Central memory CD8-positive, alpha-beta T cell (primary cell): ENCODE measurements at regions not wholly inside any gene's neighbourhood (a gene's known extent, or its start where the extent isn't known, plus 50 kb on each side); places are given as distances from the start of the nearest gene placed in this dataset.
"Not testable (repeated sequence)": the region's sequence is repeated elsewhere in the genome, so short reads cannot be mapped to it uniquely, and the experiment has no call there.

ENCODE experiments used
- ATAC-seq: fragments of 150-1000 bp; cut with Tn5 transposase; replicated peaks from 2 replicates; pipeline ENCODE4 v1.10.0; 2022; ENCODE audit warnings: mild to moderate bottlenecking, moderate FRiP score, moderate number of reproducible peaks; ENCODE audit not compliant: poor library complexity, severe bottlenecking; ENCODE audit errors: extremely low read depth
- DNase-seq, 2 donors: peaks; one replicate each; pipeline ENCODE4 v3.0.0; 2021; ENCODE audit warnings: low spot score in 2 of 2
- H3K27ac Mint-ChIP-seq: one replicate; pipeline ENCODE4 v1.8.0; 2022; ENCODE audit warnings: low read depth, mild to moderate bottlenecking, moderate library complexity, mixed read lengths
- H3K27me3 Mint-ChIP-seq: one replicate; pipeline ENCODE4 v1.8.0; 2022; ENCODE audit warnings: mixed read lengths
- H3K36me3 Mint-ChIP-seq: one replicate; pipeline ENCODE4 v1.8.0; 2022; ENCODE audit warnings: mild to moderate bottlenecking, moderate library complexity, mixed read lengths; ENCODE audit not compliant: insufficient read depth
- H3K4me1 Mint-ChIP-seq: one replicate; pipeline ENCODE4 v1.8.0; 2022; ENCODE audit warnings: mixed read lengths
- H3K4me3 Mint-ChIP-seq: one replicate; pipeline ENCODE4 v1.8.0; 2022; ENCODE audit warnings: mild to moderate bottlenecking, moderate library complexity, mixed read lengths
- H3K9me3 Mint-ChIP-seq: one replicate; pipeline ENCODE4 v1.8.0; 2022; ENCODE audit warnings: mixed read lengths

- Mint-ChIP-seq H3K27ac (no peak overlapping the region), H3K36me3 (no peaks in the 10 kb centered on the region), H3K27me3 (no peaks in the 10 kb centered on the region), H3K9me3 (peaks cover 23% of the 10 kb centered on the region), H3K4me3 (peak overlapping the region; percentile 33), H3K4me1 (no peaks in the 10 kb centered on the region)
- ATAC-seq: no peak
- no peak for DNase-seq
Measured at GRCh38 chr4:187504974-187505797, 490.4 kb upstream of the ZFP42 start.

GRCh38 chr4:187505798-187506141 is 489.8 kb upstream of the ZFP42 start:
- H3K36me3 Mint-ChIP-seq, H3K4me1 Mint-ChIP-seq, ATAC-seq, H3K27me3 Mint-ChIP-seq, DNase-seq, H3K4me3 Mint-ChIP-seq, H3K27ac Mint-ChIP-seq: not testable (repeated sequence)
- H3K9me3 Mint-ChIP-seq: peaks cover 23% of the 10 kb centered on the region

GRCh38 chr4:187516224-187516623 is 479.3 kb upstream of the ZFP42 start:
- DNase-seq (no peak), ATAC-seq (no peak)
- Mint-ChIP-seq H3K9me3 (peaks cover 5% of the 10 kb centered on the region), H3K4me1 (no peaks in the 10 kb centered on the region), H3K36me3 (no peaks in the 10 kb centered on the region), H3K27ac (no peak overlapping the region), H3K4me3 (no peak overlapping the region), H3K27me3 (no peaks in the 10 kb centered on the region)

GRCh38 chr4:187541666-187542065 is 453.9 kb upstream of the ZFP42 start:
- Mint-ChIP-seq H3K27ac (no peak overlapping the region), H3K36me3 (no peaks in the 10 kb centered on the region), H3K4me1 (no peaks in the 10 kb centered on the region), H3K4me3 (no peak overlapping the region), H3K27me3 (no peaks in the 10 kb centered on the region), H3K9me3 (peaks cover 46% of the 10 kb centered on the region)
- no peak for ATAC-seq
- DNase-seq: no peak

- no peak overlapping the region for H3K27ac Mint-ChIP-seq
- no peaks in the 10 kb centered on the region for H3K27me3 Mint-ChIP-seq
- H3K36me3 Mint-ChIP-seq: no peaks in the 10 kb centered on the region
- ATAC-seq: no peak
- H3K4me1 Mint-ChIP-seq: no peaks in the 10 kb centered on the region
- no peak overlapping the region for H3K4me3 Mint-ChIP-seq
- DNase-seq: no peak
- peaks cover 46% of the 10 kb centered on the region for H3K9me3 Mint-ChIP-seq
Measured at GRCh38 chr4:187544461-187545053, 451.0 kb upstream of the ZFP42 start.

- ATAC-seq: no peak
- Mint-ChIP-seq H3K36me3 (no peaks in the 10 kb centered on the region), H3K4me1 (no peaks in the 10 kb centered on the region), H3K4me3 (no peak overlapping the region), H3K9me3 (peaks cover 33% of the 10 kb centered on the region), H3K27ac (no peak overlapping the region), H3K27me3 (no peaks in the 10 kb centered on the region)
- DNase-seq: no peak
Measured at GRCh38 chr4:187547316-187547715, 448.3 kb upstream of the ZFP42 start.

GRCh38 chr4:187550256-187550950 is 445.2 kb upstream of the ZFP42 start:
- H3K36me3 Mint-ChIP-seq: no peaks in the 10 kb centered on the region
- no peak for ATAC-seq
- no peak for DNase-seq
- no peak overlapping the region for H3K27ac Mint-ChIP-seq
- H3K9me3 Mint-ChIP-seq: peaks cover 16% of the 10 kb centered on the region
- no peak overlapping the region for H3K4me3 Mint-ChIP-seq
- H3K4me1 Mint-ChIP-seq: no peaks in the 10 kb centered on the region
- no peaks in the 10 kb centered on the region for H3K27me3 Mint-ChIP-seq

- Mint-ChIP-seq H3K9me3 (peaks cover 5% of the 10 kb centered on the region), H3K27me3 (no peaks in the 10 kb centered on the region), H3K36me3 (no peaks in the 10 kb centered on the region), H3K4me1 (no peaks in the 10 kb centered on the region), H3K27ac (no peak overlapping the region), H3K4me3 (no peak overlapping the region)
- no peak for ATAC-seq
- DNase-seq: no peak
Measured at GRCh38 chr4:187552781-187553180, 442.8 kb upstream of the ZFP42 start.

- Mint-ChIP-seq H3K9me3 (peaks cover 15% of the 10 kb centered on the region), H3K27ac (no peak overlapping the region), H3K27me3 (no peaks in the 10 kb centered on the region), H3K4me3 (no peak overlapping the region), H3K4me1 (no peaks in the 10 kb centered on the region), H3K36me3 (no peaks in the 10 kb centered on the region)
- ATAC-seq (no peak), DNase-seq (no peak)
Measured at GRCh38 chr4:187555174-187555573, 440.4 kb upstream of the ZFP42 start.

GRCh38 chr4:187558391-187558790 is 437.2 kb upstream of the ZFP42 start:
- Mint-ChIP-seq H3K27me3 (no peaks in the 10 kb centered on the region), H3K36me3 (no peaks in the 10 kb centered on the region), H3K27ac (no peak overlapping the region), H3K4me3 (no peak overlapping the region), H3K4me1 (no peaks in the 10 kb centered on the region), H3K9me3 (peaks cover 15% of the 10 kb centered on the region)
- DNase-seq (no peak), ATAC-seq (no peak)

- ATAC-seq (no peak), DNase-seq (no peak)
- Mint-ChIP-seq H3K4me1 (no peaks in the 10 kb centered on the region), H3K9me3 (peaks cover 20% of the 10 kb centered on the region), H3K36me3 (peaks cover 1% of the 10 kb centered on the region), H3K4me3 (no peak overlapping the region), H3K27ac (no peak overlapping the region), H3K27me3 (no peaks in the 10 kb centered on the region)
Measured at GRCh38 chr4:187562345-187562744, 433.2 kb upstream of the ZFP42 start.

- ATAC-seq: no peak
- Mint-ChIP-seq H3K4me1 (no peaks in the 10 kb centered on the region), H3K36me3 (peaks cover 1% of the 10 kb centered on the region)
Measured at GRCh38 chr4:187565416-187565815, 430.2 kb upstream of the ZFP42 start.

GRCh38 chr4:187569871-187570270 is 425.7 kb upstream of the ZFP42 start:
- Mint-ChIP-seq H3K4me3 (no peak overlapping the region), H3K4me1 (no peaks in the 10 kb centered on the region), H3K27ac (no peak overlapping the region), H3K27me3 (no peaks in the 10 kb centered on the region), H3K9me3 (peaks cover 39% of the 10 kb centered on the region), H3K36me3 (peaks cover 1% of the 10 kb centered on the region)
- ATAC-seq (no peak), DNase-seq (no peak)

More at GRCh38 chr4:187565416-187565815, 430.2 kb upstream of the ZFP42 start:
- DNase-seq: no peak
- H3K4me3 Mint-ChIP-seq: no peak overlapping the region
- H3K27ac Mint-ChIP-seq: no peak overlapping the region
- H3K9me3 Mint-ChIP-seq: peaks cover 18% of the 10 kb centered on the region
- H3K27me3 Mint-ChIP-seq: no peaks in the 10 kb centered on the region
